Gastrocnemius medialis (tissue), 4 donors: ENCODE measurements at regions not wholly inside any gene's neighbourhood (a gene's known extent, or its start where the extent isn't known, plus 50 kb on each side); places are given as distances from the start of the nearest gene placed in this dataset.

Experiments used
- ATAC-seq, 2 donors: fragments of 150-250 bp; one replicate each; pipeline ENCODE4 v1.9.1; 2016
- DNase-seq, 2 donors: peaks; one replicate each; pipeline ENCODE4 v3.0.0-alpha.2; 2019
- H3K27ac ChIP-seq, 4 donors: fragments of 200-600 bp; sonication (generic); 1 replicate in 1 of 4; 2 replicates in 3 of 4; pipeline ENCODE4 v1.5.1; 2016 to 2018; ENCODE audit warnings: mild to moderate bottlenecking in 2 of 4, moderate library complexity in 1 of 4
- H3K27me3 ChIP-seq, 3 donors: fragments of 200-600 bp; sonication (generic) in 2 of 3; 1 replicate in 1 of 3; 2 replicates in 2 of 3; pipeline versions ENCODE4 v1.5.1 to v1.6.0; 2016 to 2019; ENCODE audit warnings: mild to moderate bottlenecking in 1 of 3, moderate library complexity in 1 of 3
- H3K36me3 ChIP-seq, 2 donors: fragments of 200-600 bp; sonication (generic) in 1 of 2; one replicate each; pipeline ENCODE4 v1.5.1; 2017 to 2018
- H3K4me1 ChIP-seq, 2 donors: fragments of 200-600 bp; sonication (generic) in 1 of 2; one replicate each; pipeline ENCODE4 v1.5.1; 2016 to 2017; ENCODE audit warnings: mild to moderate bottlenecking in 2 of 2
- H3K4me3 ChIP-seq, 4 donors: fragments of 200-600 bp; sonication (generic) in 3 of 4; 1 replicate in 1 of 4; 2 replicates in 3 of 4; pipeline ENCODE4 v1.5.1; 2016 to 2019; ENCODE audit warnings: mild to moderate bottlenecking in 2 of 4
- H3K9me3 ChIP-seq, 3 donors: fragments of 200-600 bp; sonication (generic) in 2 of 3; 1 replicate in 1 of 3; 2 replicates in 2 of 3; pipeline ENCODE4 v1.5.1; 2016 to 2019
- POLR2A ChIP-seq, 2 donors: fragments of 450-650 bp; IDR thresholded peaks; one replicate each; pipeline ENCODE4 v1.6.1; 2017; ENCODE audit warnings: antibody characterized with exemption in 2 of 2, mild to moderate bottlenecking in 2 of 2, moderate library complexity in 2 of 2
- in situ Hi-C, 4 donors: fragments of 200-750 bp; cut with MboI; loops; one replicate each; pipeline versions ENCODE4 v1.15.0 to v1.8.0; 2017; ENCODE audit warnings: low sequenced_read_pairs in 4 of 4
- intact Hi-C: fragments of 100-400 bp; cut with DNase I; formaldehyde crosslinking; loops from one replicate; pipeline ENCODE4 v1.15.1; 2023; ENCODE audit warnings: low total_unique reads
- TF ChIP-seq, protein P1 (sequence below), 5 experiments: fragments of 450-650 bp in 3 of 5; fragments of 200-600 bp in 2 of 5; sonication (generic) in 2 of 5; IDR thresholded peaks in 4 of 5; conservative IDR thresholded peaks in 1 of 5; 1 replicate in 4 of 5; 2 replicates in 1 of 5; pipeline ENCODE4 v1.5.1; 2016 to 2019; ENCODE audit warnings: antibody characterized with exemption in 5 of 5, mild to moderate bottlenecking in 3 of 5, moderate library complexity in 3 of 5

DNA sequence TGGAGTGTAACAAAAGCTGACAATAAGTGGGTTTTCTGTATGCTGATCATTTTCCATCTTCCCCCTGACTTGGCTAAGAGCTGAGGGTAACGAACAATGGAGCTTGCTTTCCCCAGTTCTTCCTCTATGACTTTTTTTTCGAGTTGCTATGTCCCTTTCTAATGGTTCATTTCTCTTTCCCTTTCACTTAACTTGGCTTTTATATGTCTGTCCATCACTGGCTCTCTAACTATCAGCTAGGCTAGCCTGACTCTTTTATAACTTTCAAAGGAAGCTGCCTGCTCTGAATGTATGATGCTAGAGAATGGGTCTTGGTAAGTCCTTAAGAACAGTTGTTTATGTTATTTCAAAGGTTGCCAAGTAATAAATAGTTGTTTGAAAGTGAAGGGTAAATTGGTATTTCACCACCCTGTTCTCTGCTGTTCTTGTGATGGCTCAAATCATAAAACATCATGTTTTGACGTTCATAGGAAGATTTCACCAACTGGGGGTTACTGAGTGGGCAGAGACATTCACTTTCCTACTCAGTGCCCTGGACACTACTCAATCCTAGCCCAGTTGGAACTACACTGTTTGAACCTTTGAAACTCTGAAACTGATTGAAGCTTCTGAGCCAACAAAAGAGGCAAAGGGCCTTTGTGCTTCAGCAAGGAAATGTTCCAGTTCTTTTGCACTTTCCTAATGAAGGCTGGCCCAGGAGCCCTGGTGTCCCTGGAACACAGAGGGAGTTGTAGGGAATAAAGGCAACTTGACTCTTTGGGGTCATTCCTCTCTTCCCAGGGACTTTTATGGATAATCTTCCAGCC, 85.4 kb upstream of the PHYHIPL start:
- Histone ChIP-seq H3K36me3 (no peaks in the 10 kb centered on the region), H3K9me3 (no peaks in the 10 kb centered on the region), H3K27ac (no peak overlapping the region), H3K4me1 (no peaks in the 10 kb centered on the region), H3K4me3 (no peak overlapping the region), H3K27me3 (no peaks in the 10 kb centered on the region)
- ATAC-seq (no peak), DNase-seq (no peak)
- intact Hi-C loops (no loop called here), in situ Hi-C loops (no loop called here)
- TF ChIP-seq, protein P1, sequence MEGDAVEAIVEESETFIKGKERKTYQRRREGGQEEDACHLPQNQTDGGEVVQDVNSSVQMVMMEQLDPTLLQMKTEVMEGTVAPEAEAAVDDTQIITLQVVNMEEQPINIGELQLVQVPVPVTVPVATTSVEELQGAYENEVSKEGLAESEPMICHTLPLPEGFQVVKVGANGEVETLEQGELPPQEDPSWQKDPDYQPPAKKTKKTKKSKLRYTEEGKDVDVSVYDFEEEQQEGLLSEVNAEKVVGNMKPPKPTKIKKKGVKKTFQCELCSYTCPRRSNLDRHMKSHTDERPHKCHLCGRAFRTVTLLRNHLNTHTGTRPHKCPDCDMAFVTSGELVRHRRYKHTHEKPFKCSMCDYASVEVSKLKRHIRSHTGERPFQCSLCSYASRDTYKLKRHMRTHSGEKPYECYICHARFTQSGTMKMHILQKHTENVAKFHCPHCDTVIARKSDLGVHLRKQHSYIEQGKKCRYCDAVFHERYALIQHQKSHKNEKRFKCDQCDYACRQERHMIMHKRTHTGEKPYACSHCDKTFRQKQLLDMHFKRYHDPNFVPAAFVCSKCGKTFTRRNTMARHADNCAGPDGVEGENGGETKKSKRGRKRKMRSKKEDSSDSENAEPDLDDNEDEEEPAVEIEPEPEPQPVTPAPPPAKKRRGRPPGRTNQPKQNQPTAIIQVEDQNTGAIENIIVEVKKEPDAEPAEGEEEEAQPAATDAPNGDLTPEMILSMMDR (IDR thresholded peaks at IDR 0.05 in 4 of 5, conservative IDR thresholded peaks at IDR 0.05 in 1 of 5): no peak
- no peak for TF ChIP-seq POLR2A (IDR thresholded peaks at IDR 0.05)

GRCh38 chr10:59093461-59093860, 83.0 kb upstream of the PHYHIPL start:
- TF ChIP-seq POLR2A (IDR thresholded peaks at IDR 0.05): no peak
- TF ChIP-seq, protein P1 (IDR thresholded peaks at IDR 0.05 in 4 of 5, conservative IDR thresholded peaks at IDR 0.05 in 1 of 5): no peak
- Histone ChIP-seq H3K27me3 (no peaks in the 10 kb centered on the region), H3K27ac (no peak overlapping the region), H3K36me3 (no peaks in the 10 kb centered on the region), H3K4me3 (no peak overlapping the region), H3K9me3 (no peaks in the 10 kb centered on the region), H3K4me1 (no peaks in the 10 kb centered on the region)
- in situ Hi-C loops (no loop called here), intact Hi-C loops (no loop called here)
- ATAC-seq (no peak), DNase-seq (no peak)

- intact Hi-C loops: no loop called here
- no peaks in the 10 kb centered on the region for H3K27me3 ChIP-seq
Observed at GRCh38 chr10:59096631-59097030, 79.8 kb upstream of the PHYHIPL start.

DNA sequence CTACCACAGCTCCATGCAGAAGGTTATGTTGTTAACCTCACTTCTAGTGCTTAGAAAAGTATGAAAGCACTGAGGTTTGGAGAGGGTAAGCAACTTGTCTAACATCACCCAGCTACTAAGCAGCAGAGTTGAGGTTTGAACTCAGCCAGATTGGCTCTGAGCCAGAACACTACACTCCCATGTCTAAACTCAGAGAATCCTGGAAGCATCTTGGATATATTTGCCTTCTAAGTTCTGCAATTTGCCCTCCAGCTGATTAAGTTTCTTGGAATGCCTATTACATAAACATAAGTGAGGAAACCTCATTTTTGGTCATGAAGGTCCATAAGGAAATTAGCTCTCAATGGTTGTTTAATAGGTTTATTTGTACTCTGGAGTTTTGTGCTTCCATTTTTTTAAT, 78.1 kb upstream of the PHYHIPL start:
- ATAC-seq: no peak
- Histone ChIP-seq H3K9me3 (no peaks in the 10 kb centered on the region), H3K4me3 (no peak overlapping the region), H3K36me3 (no peaks in the 10 kb centered on the region), H3K4me1 (no peaks in the 10 kb centered on the region), H3K27me3 (no peaks in the 10 kb centered on the region), H3K27ac (no peak overlapping the region)
- in situ Hi-C loops (no loop called here), intact Hi-C loops (no loop called here)
- peak in 1 of 2 donors; percentile 15 for DNase-seq
- TF ChIP-seq, protein P1 (IDR thresholded peaks at IDR 0.05 in 4 of 5, conservative IDR thresholded peaks at IDR 0.05 in 1 of 5): no peak
- no peak for TF ChIP-seq POLR2A (IDR thresholded peaks at IDR 0.05)

More at GRCh38 chr10:59096631-59097030, 79.8 kb upstream of the PHYHIPL start:
- no peaks in the 10 kb centered on the region for H3K9me3 ChIP-seq
- in situ Hi-C loops: no loop called here
- no peaks in the 10 kb centered on the region for H3K36me3 ChIP-seq
- DNase-seq (no peak), ATAC-seq (no peak)
- TF ChIP-seq, protein P1 (IDR thresholded peaks at IDR 0.05 in 4 of 5, conservative IDR thresholded peaks at IDR 0.05 in 1 of 5): no peak
- no peak for TF ChIP-seq POLR2A (IDR thresholded peaks at IDR 0.05)
- H3K27ac ChIP-seq: no peak overlapping the region
- H3K4me1 ChIP-seq: no peaks in the 10 kb centered on the region
- no peak overlapping the region for H3K4me3 ChIP-seq
